IMR-90 (cell line): ENCODE measurements at regions not wholly inside any gene's neighbourhood (a gene's known extent, or its start where the extent isn't known, plus 50 kb on each side); places are given as distances from the start of the nearest gene placed in this dataset.

ENCODE experiments used
- ATAC-seq: fragments of 200-7000 bp; cut with Tn5 transposase; 2 replicates; pipeline ENCODE4 v1.9.1; 2020; ENCODE audit warnings: low read depth, mild to moderate bottlenecking, moderate library complexity
- BruUV-seq: library from RNA; stranded (reverse); fragments of 400-500 nt; replicated peaks from 2 replicates; lab custom pipeline; 2021; lab: Mats Ljungman, UMichigan
- CTCF ChIA-PET: fragments of 300-600 bp; formaldehyde crosslinking; extraction: SDS; loops from one replicate; lab custom pipeline; 2021; ENCODE audit warnings: antibody characterized with exemption; lab: Yijun Ruan, JAX
- POLR2A ChIA-PET: fragments of 300-600 bp; sonication (Branson Sonifier 250); formaldehyde crosslinking; loops from one replicate; lab custom pipeline; 2022; ENCODE audit warnings: antibody characterized with exemption; ENCODE audit not compliant: unreplicated experiment; lab: Charles Lee
- DNase-seq: peaks from one replicate; pipeline ENCODE4 v3.0.0; 2013
- H2AFZ ChIP-seq: replicated peaks from 2 replicates; pipeline ENCODE3; 2013; ENCODE audit warnings: low read length, mild to moderate bottlenecking; ENCODE audit not compliant: poor library complexity
- H2AK5ac ChIP-seq: 2 replicates; pipeline ENCODE4 v1.6.1; 2013; ENCODE audit warnings: low read depth, low read length, inconsistent platforms
- H2AK9ac ChIP-seq: replicated peaks from 2 replicates; pipeline ENCODE3; 2013; ENCODE audit warnings: mild to moderate bottlenecking, low read depth, low read length, moderate library complexity; ENCODE audit not compliant: poor library complexity
- H2BK120ac ChIP-seq: 2 replicates; pipeline ENCODE4 v1.6.1; 2013; ENCODE audit warnings: low read depth, low read length, inconsistent platforms
- H2BK15ac ChIP-seq: 3 replicates; pipeline ENCODE4 v1.6.1; 2013; ENCODE audit warnings: low read depth, low read length, inconsistent platforms
- H2BK20ac ChIP-seq: 2 replicates; pipeline ENCODE4 v1.6.1; 2013; ENCODE audit warnings: low read depth, mild to moderate bottlenecking, inconsistent platforms, low read length, moderate library complexity
- H2BK5ac ChIP-seq: 2 replicates; pipeline ENCODE4 v1.6.1; 2013; ENCODE audit warnings: mild to moderate bottlenecking, low read depth, low read length, inconsistent platforms; ENCODE audit not compliant: poor library complexity, severe bottlenecking
- H3K14ac ChIP-seq: replicated peaks from 2 replicates; pipeline ENCODE4 v1.6.1; 2013; ENCODE audit warnings: low read depth, low read length, inconsistent platforms
- H3K18ac ChIP-seq: 2 replicates; pipeline ENCODE4 v1.6.1; 2013; ENCODE audit warnings: low read depth, low read length, control low read depth
- H3K23ac ChIP-seq: 2 replicates; pipeline ENCODE4 v1.6.1; 2013; ENCODE audit warnings: low read depth, low read length, inconsistent platforms
- H3K27ac ChIP-seq: 2 replicates; pipeline ENCODE4 v1.5.1; 2013; ENCODE audit warnings: mild to moderate bottlenecking, control low read depth, low read length; ENCODE audit not compliant: insufficient read depth
- H3K27me3 ChIP-seq: 2 replicates; pipeline ENCODE4 v1.6.1; 2013; ENCODE audit warnings: low read length; ENCODE audit not compliant: control insufficient read depth, insufficient read depth
- H3K36me3 ChIP-seq: 2 replicates; pipeline ENCODE4 v1.6.1; 2013; ENCODE audit warnings: low read length, mixed read lengths; ENCODE audit not compliant: control insufficient read depth, insufficient read depth
- H3K4ac ChIP-seq: 2 replicates; pipeline ENCODE4 v1.6.1; 2013; ENCODE audit warnings: low read depth, low read length, inconsistent platforms
- H3K4me1 ChIP-seq: 2 replicates; pipeline ENCODE4 v1.6.1; 2013; ENCODE audit warnings: low read length, mixed read lengths; ENCODE audit not compliant: control insufficient read depth, insufficient read depth
- H3K4me2 ChIP-seq: 2 replicates; pipeline ENCODE4 v1.6.1; 2013; ENCODE audit warnings: low read depth, mild to moderate bottlenecking, control low read depth, low read length, moderate library complexity
- H3K4me3 ChIP-seq: 2 replicates; pipeline ENCODE4 v1.5.1; 2013; ENCODE audit warnings: low read depth, mild to moderate bottlenecking, control low read depth, low read length, moderate library complexity; ENCODE audit not compliant: insufficient read depth
- H3K56ac ChIP-seq: 2 replicates; pipeline ENCODE4 v1.6.1; 2013; ENCODE audit warnings: low read length, inconsistent platforms; ENCODE audit not compliant: insufficient read depth; ENCODE audit errors: extremely low read depth
- H3K79me1 ChIP-seq, 2 experiments: 2 replicates each; pipeline ENCODE4 v1.6.1; 2013; ENCODE audit warnings: low read length in 2 of 2, inconsistent platforms in 1 of 2, low read depth in 1 of 2
- H3K9ac ChIP-seq: 2 replicates; pipeline ENCODE4 v1.6.1; 2013; ENCODE audit warnings: low read depth, low read length, control low read depth
- H3K9me1 ChIP-seq: 2 replicates; pipeline ENCODE4 v1.6.1; 2013; ENCODE audit warnings: low read length, inconsistent platforms; ENCODE audit not compliant: insufficient read depth
- H3K9me3 ChIP-seq: 2 replicates; pipeline ENCODE4 v1.6.1; 2013; ENCODE audit warnings: low read length; ENCODE audit not compliant: control insufficient read depth, insufficient read depth
- H4K20me1 ChIP-seq: 2 replicates; pipeline ENCODE4 v1.6.1; 2013; ENCODE audit warnings: low read length, inconsistent platforms; ENCODE audit not compliant: insufficient read depth
- H4K5ac ChIP-seq: 2 replicates; pipeline ENCODE4 v1.6.1; 2013; ENCODE audit warnings: mild to moderate bottlenecking, low read depth, low read length, control low read depth
- H4K8ac ChIP-seq, 2 experiments: 2 replicates each; pipeline ENCODE4 v1.6.1; 2013; ENCODE audit warnings: low read depth in 2 of 2, low read length in 2 of 2, control low read depth in 1 of 2, inconsistent platforms in 1 of 2
- H4K91ac ChIP-seq: 2 replicates; pipeline ENCODE4 v1.6.1; 2013; ENCODE audit warnings: low read depth, low read length, inconsistent platforms; ENCODE audit not compliant: insufficient read depth
- CEBPB ChIP-seq: IDR thresholded peaks from 2 replicates; pipeline ENCODE4 v1.6.1; 2012; ENCODE audit warnings: low read depth, low read length, improper control_type of control experiment
- CTCF ChIP-seq: conservative IDR thresholded peaks from 2 replicates; pipeline ENCODE4 v1.5.1; 2012; ENCODE audit warnings: mild to moderate bottlenecking, low read depth, low read length, improper control_type of control experiment
- MAFK ChIP-seq: IDR thresholded peaks from 2 replicates; pipeline ENCODE4 v1.6.1; 2012; ENCODE audit warnings: low read depth, low read length, improper control_type of control experiment
- RAD21 ChIP-seq: IDR thresholded peaks from 2 replicates; pipeline ENCODE4 v1.6.1; 2012; ENCODE audit warnings: low read length, improper control_type of control experiment
- RFX5 ChIP-seq: IDR thresholded peaks from 2 replicates; pipeline ENCODE4 v1.8.0; 2012; ENCODE audit warnings: low read depth, mild to moderate bottlenecking, low read length, moderate library complexity
- WGBS, 2 experiments: methylation state at CpG; one replicate each; pipeline versions ENCODE4 v1.1.5 to v1.1.7; 2013; ENCODE audit warnings: missing lambda C conversion rate in 2 of 2; ENCODE audit not compliant: insufficient read length in 1 of 2; ENCODE audit errors: extremely low coverage in 2 of 2; 5-methylcytosine and 5-hydroxymethylcytosine counted together
- dilution Hi-C: fragments of 300-500 bp; cut with HindIII; formaldehyde crosslinking; loops from one replicate; pipeline ENCODE4 v1.14.3; 2018; ENCODE audit warnings: low sequenced_read_pairs; ENCODE audit not compliant: unreplicated experiment
- in situ Hi-C: fragments of 300-500 bp; cut with MboI; formaldehyde crosslinking; loops from 3 replicates; pipeline ENCODE4 v1.14.3; 2019; ENCODE audit warnings: low sequenced_read_pairs, inconsistent platforms, mixed read lengths
- intact Hi-C: fragments of 100-400 bp; cut with micrococcal nuclease; formaldehyde crosslinking; loops from 2 replicates; pipeline ENCODE4 v1.10.0; 2022

GRCh38 chr3:193789455-193789854 is 196.4 kb downstream of the OPA1 start:
- Histone ChIP-seq H3K9ac (no peak overlapping the region), H2AK5ac (no peak overlapping the region), H3K4ac (no peak overlapping the region), H3K27ac (no peak overlapping the region), H3K36me3 (no peaks in the 10 kb centered on the region), H3K4me1 (no peaks in the 10 kb centered on the region), H4K5ac (no peak overlapping the region), H2BK15ac (no peak overlapping the region), H2BK5ac (no peak overlapping the region), H3K27me3 (peaks cover 48% of the 10 kb centered on the region), H4K8ac (no peak overlapping the region), H4K20me1 (no peaks in the 10 kb centered on the region), H3K18ac (no peak overlapping the region), H3K56ac (no peak overlapping the region), H2BK120ac (no peak overlapping the region), H2AK9ac (no peak overlapping the region), H3K79me1 (no peaks in the 10 kb centered on the region), H2AFZ (no peak overlapping the region), H3K14ac (no peak overlapping the region), H3K9me3 (no peaks in the 10 kb centered on the region), H3K23ac (no peak overlapping the region), H3K9me1 (no peaks in the 10 kb centered on the region), H3K4me3 (no peak overlapping the region), H3K4me2 (no peak overlapping the region), H2BK20ac (no peak overlapping the region), H4K91ac (no peak overlapping the region)
- dilution Hi-C loops (no loop called here), in situ Hi-C loops (loop anchor here (5.0 kb wide), 1 partner anchor 528 kb away; no protein-coding TSS in a partner anchor), intact Hi-C loops (loop anchor here (2.0 to 10.0 kb wide), 2 partner anchors 215 to 349 kb away; no protein-coding TSS in a partner anchor)
- no TSS peak for BruUV-seq
- ChIA-PET CTCF (no interaction called here), POLR2A (no interaction called here)
- no peak for DNase-seq
- TF ChIP-seq CEBPB (no peak), CTCF (no peak), RFX5 (no peak), RAD21 (no peak), MAFK (no peak)
- WGBS, 2 experiments, result no CpG with 5 or more reads among the region's 1 CpG
- no peak for ATAC-seq
